H1 (cell line): ENCODE measurements at regions not wholly inside any gene's neighbourhood (a gene's known extent, or its start where the extent isn't known, plus 50 kb on each side); places are given as distances from the start of the nearest gene placed in this dataset.

ENCODE experiments used
- NANOG ChIP-seq: IDR thresholded peaks from 2 replicates; pipeline ENCODE4 v1.6.1; 2011; ENCODE audit warnings: low read length, low read depth, mild to moderate bottlenecking, inconsistent platforms; ENCODE audit not compliant: insufficient read depth, poor library complexity, severe bottlenecking
- POU5F1 ChIP-seq: IDR thresholded peaks from 2 replicates; pipeline ENCODE4 v1.6.1; 2011; ENCODE audit warnings: low read depth, mild to moderate bottlenecking, low read length, moderate library complexity
- RBBP5 ChIP-seq: IDR thresholded peaks from 2 replicates; pipeline ENCODE4 v1.7.1; 2012; ENCODE audit warnings: low read depth, mild to moderate bottlenecking, inconsistent platforms, low read length, moderate library complexity, borderline replicate concordance
- TAF7 ChIP-seq: optimal IDR thresholded peaks from 2 replicates; pipeline ENCODE3; 2011; ENCODE audit warnings: low read depth, mild to moderate bottlenecking, inconsistent platforms, low read length, moderate library complexity, borderline replicate concordance

- no peak for TF ChIP-seq NANOG
- no peak for TF ChIP-seq TAF7
- TF ChIP-seq RBBP5 = no peak
- no peak for TF ChIP-seq POU5F1
- TF ChIP-seq, all 59 proteins: peak for 0
Measured at GRCh38 chr13:19055611-19056010, 126.0 kb downstream of the TUBA3C start (continued).
